ENCODE measurements at regions not wholly inside any gene's neighbourhood (a gene's known extent, or its start where the extent isn't known, plus 50 kb on each side); places are given as distances from the start of the nearest gene placed in this dataset.
A peak's percentile ranks its signal among the peaks of the same experiment; 100 is the strongest.

DNA sequence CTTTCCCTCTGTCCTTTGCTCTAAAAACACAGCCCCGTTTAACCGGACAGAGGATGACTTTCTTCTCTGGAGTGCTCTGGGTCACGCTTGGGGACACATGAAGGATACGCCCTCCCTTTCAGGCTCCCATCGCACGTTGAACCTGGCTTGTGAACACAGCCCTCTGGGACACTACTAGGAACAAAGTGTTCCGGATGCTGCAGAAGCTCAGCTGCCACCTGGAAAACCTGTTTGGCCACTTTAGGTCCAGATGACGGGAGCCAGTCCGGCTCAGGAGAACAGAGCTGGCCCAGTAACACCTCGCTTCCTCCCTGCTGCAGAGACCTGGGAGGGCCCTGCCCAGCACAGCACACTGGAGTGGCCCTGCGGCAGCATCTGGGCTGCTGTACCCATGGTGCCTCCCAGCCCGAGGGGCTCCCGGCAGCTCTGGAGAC lies 60.1 kb downstream of the GADD45G start:
- Histone ChIP-seq H3K27me3 (ENCODE audit: control insufficient read depth in 3 of 3, insufficient read depth in 3 of 3, low read length in 2 of 3) (no peaks in the 10 kb centered on the region), H3K9ac (ENCODE audit: insufficient read depth in 1 of 2, low read length in 2 of 2) (no peak overlapping the region), H3K9me3 (ENCODE audit: control insufficient read depth in 4 of 4, insufficient read depth in 3 of 4, low read length in 3 of 4) (no peaks in the 10 kb centered on the region), H3K4me3 (no peak overlapping the region), H3K36me3 (ENCODE audit: control insufficient read depth in 4 of 4, insufficient read depth in 4 of 4, low read length in 4 of 4) (no peaks in the 10 kb centered on the region), H3K4me1 (ENCODE audit: control insufficient read depth in 5 of 5, insufficient read depth in 5 of 5, low read length in 5 of 5) (peaks cover 0 to 35% (median 17%) of the 10 kb centered on the region in 5 donors), H3K27ac (ENCODE audit: low read depth in 1 of 2, low read length in 1 of 2) (peak overlapping the region in 1 of 2 donors; percentile 79)
- peak; percentile 65 to 81 (median 66) for DNase-seq
- 70 to 81% methylated on average over 13 of the region's 13 CpGs for WGBS, 2 donors
- no peak for ATAC-seq (ENCODE audit: insufficient read depth, low FRiP score)
- TF ChIP-seq, protein P1, sequence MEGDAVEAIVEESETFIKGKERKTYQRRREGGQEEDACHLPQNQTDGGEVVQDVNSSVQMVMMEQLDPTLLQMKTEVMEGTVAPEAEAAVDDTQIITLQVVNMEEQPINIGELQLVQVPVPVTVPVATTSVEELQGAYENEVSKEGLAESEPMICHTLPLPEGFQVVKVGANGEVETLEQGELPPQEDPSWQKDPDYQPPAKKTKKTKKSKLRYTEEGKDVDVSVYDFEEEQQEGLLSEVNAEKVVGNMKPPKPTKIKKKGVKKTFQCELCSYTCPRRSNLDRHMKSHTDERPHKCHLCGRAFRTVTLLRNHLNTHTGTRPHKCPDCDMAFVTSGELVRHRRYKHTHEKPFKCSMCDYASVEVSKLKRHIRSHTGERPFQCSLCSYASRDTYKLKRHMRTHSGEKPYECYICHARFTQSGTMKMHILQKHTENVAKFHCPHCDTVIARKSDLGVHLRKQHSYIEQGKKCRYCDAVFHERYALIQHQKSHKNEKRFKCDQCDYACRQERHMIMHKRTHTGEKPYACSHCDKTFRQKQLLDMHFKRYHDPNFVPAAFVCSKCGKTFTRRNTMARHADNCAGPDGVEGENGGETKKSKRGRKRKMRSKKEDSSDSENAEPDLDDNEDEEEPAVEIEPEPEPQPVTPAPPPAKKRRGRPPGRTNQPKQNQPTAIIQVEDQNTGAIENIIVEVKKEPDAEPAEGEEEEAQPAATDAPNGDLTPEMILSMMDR (IDR thresholded peaks at IDR 0.05; ENCODE audit: control extremely low read depth, extremely low read depth) = no peak

DNA sequence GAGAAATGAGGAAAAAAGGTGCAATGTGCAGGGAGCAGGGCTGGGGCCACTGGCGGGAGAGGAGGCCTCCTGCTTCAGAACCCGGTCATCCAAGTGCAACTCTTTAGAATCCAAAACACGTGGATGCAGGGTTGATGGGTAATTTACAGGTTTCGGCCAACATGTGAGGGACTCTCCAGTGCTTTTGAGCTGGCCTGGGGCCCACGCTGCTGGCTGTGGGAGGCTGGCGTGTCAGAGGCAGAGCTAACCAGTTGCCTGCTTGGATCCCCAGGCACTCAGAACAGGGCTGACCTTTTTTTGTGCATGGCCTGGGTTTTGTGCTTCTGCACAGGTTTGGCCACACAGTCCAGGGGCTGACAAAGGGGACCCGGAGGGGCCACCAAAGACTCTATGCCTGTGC lies 61.6 kb downstream of the GADD45G start:
- H3K4me3 ChIP-seq = no peak overlapping the region
- TF ChIP-seq, protein P1 (IDR thresholded peaks at IDR 0.05; ENCODE audit: control extremely low read depth, extremely low read depth) = no peak
- ATAC-seq (ENCODE audit: insufficient read depth, low FRiP score) (no peak), DNase-seq (peak in 1 of 3 donors; percentile 4)
- peaks cover 0 to 28% (median 13%) of the 10 kb centered on the region in 5 donors for H3K4me1 ChIP-seq (ENCODE audit: control insufficient read depth in 5 of 5, insufficient read depth in 5 of 5, low read length in 5 of 5)
- no peaks in the 10 kb centered on the region for H3K36me3 ChIP-seq (ENCODE audit: control insufficient read depth in 4 of 4, insufficient read depth in 4 of 4, low read length in 4 of 4)
- H3K27ac ChIP-seq (ENCODE audit: low read depth in 1 of 2, low read length in 1 of 2) = peak overlapping the region in 1 of 2 donors; percentile 89
- no peak overlapping the region for H3K9ac ChIP-seq (ENCODE audit: insufficient read depth in 1 of 2, low read length in 2 of 2)
- WGBS, 2 donors = 83 to 86% methylated on average over 7 of the region's 7 CpGs
- H3K9me3 ChIP-seq (ENCODE audit: control insufficient read depth in 4 of 4, insufficient read depth in 3 of 4, low read length in 3 of 4) = peaks cover 0 to under 1% (median 0%) of the 10 kb centered on the region in 4 donors
- no peaks in the 10 kb centered on the region for H3K27me3 ChIP-seq (ENCODE audit: control insufficient read depth in 3 of 3, insufficient read depth in 3 of 3, low read length in 2 of 3)

DNA sequence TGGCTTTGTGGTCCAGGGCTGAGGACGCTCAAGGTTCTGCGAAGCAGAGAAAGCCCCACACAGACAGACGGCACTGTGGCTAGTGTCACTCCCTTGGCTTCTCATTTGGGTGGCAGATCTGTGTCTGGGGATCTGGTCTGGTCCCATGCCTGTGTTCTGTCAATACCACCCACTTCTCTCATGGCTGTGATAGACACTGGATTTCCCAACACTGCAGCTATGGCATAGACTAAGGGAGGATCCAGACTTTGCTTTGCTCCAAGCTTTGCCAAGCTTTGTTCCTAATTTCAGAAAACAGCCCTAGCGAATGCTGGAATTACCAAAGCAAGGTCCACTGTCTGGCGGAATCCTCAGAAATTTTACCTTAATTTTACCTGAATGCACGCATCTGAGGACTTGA lies 62.1 kb downstream of the GADD45G start:
- H3K9ac ChIP-seq (ENCODE audit: insufficient read depth in 1 of 2, low read length in 2 of 2) = no peak overlapping the region
- 85 to 95% methylated on average over 6 of the region's 6 CpGs for WGBS, 2 donors

More for the DNA sequence above, 62.1 kb downstream of the GADD45G start:
- peaks cover 0 to 2% (median 0%) of the 10 kb centered on the region in 4 donors for H3K9me3 ChIP-seq (ENCODE audit: control insufficient read depth in 4 of 4, insufficient read depth in 3 of 4, low read length in 3 of 4)
- no peaks in the 10 kb centered on the region for H3K27me3 ChIP-seq (ENCODE audit: control insufficient read depth in 3 of 3, insufficient read depth in 3 of 3, low read length in 2 of 3)
- ATAC-seq (ENCODE audit: insufficient read depth, low FRiP score) = no peak
- H3K4me3 ChIP-seq = no peak overlapping the region
- peaks cover 0 to 25% (median 9%) of the 10 kb centered on the region in 5 donors for H3K4me1 ChIP-seq (ENCODE audit: control insufficient read depth in 5 of 5, insufficient read depth in 5 of 5, low read length in 5 of 5)
- TF ChIP-seq, protein P1 (IDR thresholded peaks at IDR 0.05; ENCODE audit: control extremely low read depth, extremely low read depth) = no peak
- peak in 1 of 3 donors; percentile 2 for DNase-seq
- no peaks in the 10 kb centered on the region for H3K36me3 ChIP-seq (ENCODE audit: control insufficient read depth in 4 of 4, insufficient read depth in 4 of 4, low read length in 4 of 4)
- peak overlapping the region in 1 of 2 donors; percentile 89 for H3K27ac ChIP-seq (ENCODE audit: low read depth in 1 of 2, low read length in 1 of 2)
